AML-193 (cell line): ENCODE measurements at regions not wholly inside any gene's neighbourhood (a gene's known extent, or its start where the extent isn't known, plus 50 kb on each side); places are given as distances from the start of the nearest gene placed in this dataset.

Experiments used
- DNase-seq, 2 experiments: peaks; one replicate each; lab custom pipeline; 2025; lab: John Stamatoyannopoulos, UW

DNA sequence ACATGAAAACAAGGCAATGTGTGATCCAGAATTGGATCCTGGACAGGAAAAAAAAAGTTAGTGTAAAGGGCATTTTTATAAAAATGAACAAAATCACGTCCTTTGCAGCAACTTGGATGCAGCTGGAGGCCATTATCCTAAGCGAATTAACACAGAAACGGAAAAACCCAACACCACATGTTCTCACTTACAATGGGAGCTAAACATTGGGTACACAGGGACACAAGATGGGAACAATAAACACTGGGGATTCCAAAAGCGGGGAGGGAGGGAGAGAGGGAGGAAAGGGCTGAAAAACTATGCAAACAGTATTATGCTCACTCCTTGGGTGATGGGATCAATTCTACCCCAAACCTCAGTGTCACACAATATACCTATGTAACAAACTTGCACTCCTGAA, 91.4 kb upstream of the BTBD3 start:
- no peak for DNase-seq

DNA sequence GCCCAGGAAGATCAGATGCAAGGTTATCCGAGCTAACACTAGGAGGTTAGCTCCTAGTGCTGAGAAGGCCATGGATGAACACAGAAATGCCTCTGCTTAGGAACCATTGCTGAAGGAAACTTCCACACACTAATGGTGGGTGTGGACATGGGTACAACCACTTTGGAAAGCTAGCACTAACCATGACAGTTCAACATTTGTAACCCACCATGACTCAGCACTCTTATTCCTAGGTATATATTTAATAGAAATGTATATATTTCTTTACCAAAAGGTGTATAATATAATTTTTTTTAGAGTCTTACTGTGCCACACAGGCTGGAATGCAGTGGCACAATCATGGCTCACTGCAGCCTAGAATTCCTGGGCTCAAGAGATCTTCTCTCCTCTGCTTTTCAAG, 85.3 kb upstream of the BTBD3 start:
- DNase-seq = no peak

DNA sequence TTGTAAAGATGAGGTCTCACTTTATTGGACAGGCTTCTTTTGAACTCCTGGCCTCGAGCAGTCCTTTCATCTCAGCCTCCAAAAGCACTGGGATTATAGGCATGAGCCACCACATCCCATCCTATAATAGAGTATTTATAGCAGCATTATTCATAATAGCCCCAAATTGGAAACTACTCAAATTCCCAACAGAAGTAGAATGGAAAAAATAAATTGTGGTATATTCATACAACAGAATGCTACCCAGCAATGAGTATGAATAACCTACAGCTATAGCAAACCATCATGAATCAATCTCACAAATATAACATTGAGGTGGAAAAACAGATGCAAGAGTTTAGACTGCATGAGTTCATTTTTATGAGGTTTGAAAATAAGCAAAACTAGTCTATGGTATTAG, 84.8 kb upstream of the BTBD3 start:
- DNase-seq = no peak

DNA sequence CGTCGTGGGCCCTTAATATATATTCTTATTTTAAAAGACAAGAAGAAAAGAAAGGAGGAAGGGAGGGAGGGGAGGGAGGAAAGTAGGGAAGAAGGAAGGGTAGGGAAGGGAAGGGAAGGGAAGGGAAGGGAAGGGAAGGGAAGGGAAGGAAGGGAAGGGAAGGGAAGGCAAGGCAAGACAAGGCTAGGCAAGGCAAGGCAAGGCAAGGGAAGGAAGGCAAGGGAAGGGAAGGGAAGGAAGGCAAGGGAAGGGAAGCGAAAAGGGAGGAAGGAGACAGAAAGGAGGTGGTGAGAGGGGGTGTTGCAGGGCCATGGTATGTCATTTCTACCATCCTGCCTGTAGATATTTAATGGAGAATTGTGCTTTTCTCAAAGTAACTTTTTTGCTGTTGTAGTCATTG, 83.9 kb upstream of the BTBD3 start:
- no peak for DNase-seq

DNA sequence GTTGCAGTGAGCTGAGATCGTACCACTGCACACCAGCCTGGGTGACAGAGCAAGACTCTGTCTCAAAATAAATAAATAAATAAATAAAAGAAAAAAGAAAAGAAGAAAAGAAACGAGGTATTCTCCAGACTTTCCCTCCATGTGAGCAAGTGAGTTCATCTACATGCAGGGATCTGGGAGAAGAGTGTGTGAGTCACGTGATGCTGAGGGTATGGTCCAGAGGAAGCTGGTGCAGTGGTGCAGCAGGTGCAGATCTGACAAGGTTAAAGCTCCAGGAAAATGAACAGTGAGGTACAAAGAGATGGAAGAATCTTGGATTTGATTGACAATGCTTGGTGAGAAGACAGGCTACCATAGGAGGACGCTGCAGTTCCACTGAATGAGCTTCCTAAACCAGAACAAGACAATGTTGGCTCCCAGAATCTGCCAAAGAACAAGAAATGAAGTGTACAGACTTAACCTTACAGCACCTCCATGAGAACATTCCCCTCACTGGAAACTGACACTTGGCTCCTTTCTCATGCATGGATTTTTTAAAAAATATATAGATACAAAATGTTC, 79.5 kb upstream of the BTBD3 start:
- DNase-seq = no peak

DNA sequence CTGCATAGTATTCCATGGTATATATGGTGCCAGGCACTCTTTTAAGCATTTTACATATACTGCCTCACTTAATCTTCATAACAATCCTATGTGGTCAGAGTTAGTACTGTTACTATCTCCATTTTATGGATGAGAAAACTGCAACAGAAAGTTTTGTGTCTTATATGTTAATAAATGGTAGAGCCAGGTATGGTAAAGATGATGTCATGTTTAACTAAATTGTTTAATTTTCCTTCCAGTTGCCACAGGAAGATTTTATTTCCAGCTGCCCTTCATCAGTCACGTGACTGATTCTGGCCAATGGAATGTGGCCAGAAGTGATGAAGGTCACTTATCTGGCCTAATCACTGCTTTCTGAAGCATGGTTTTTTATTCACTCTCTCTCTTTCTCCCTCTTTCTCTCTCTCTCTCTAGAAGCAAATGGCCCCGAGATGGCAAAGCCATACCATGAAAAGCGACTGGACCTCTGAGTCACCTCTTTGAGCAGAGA, 75.7 kb upstream of the BTBD3 start:
- no peak for DNase-seq

DNA sequence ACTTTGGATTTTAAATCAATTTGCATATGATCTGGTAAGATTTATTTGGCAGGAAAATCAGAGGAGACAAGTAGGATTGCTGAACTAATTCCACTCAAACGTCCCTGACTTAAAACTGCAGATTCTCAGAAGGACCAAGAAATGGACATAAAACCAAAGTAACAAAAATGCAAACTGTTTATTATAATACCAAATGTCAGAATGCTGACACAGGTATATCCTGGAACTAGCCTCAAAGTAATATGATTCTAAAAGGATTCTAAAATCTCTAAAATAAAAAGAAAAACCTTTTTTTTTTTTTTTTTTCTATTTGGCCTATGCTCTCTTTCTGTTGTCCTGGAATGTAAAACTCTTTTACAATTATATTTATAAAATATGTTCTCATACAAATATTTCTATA, 74.4 kb upstream of the BTBD3 start:
- DNase-seq = no peak

DNA sequence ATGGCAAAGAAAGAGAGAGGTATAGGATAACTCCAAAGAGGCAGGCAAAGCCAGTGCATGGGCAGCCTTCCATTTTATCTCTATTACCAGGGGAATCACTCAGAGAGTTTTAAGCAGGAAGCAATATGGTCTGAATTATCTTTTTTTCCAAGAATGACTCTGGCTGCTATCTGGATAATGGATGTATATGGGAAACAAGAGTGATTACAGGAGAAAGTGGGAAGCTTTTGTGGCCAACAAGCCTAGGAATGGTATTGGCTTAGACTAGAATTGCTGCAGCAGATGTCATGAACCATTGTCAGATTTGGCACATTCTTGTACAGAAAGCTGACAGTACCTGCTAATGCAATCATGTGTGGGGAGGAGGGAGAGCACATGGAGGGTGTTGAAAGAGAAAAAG, 73.0 kb upstream of the BTBD3 start:
- DNase-seq = no peak

DNA sequence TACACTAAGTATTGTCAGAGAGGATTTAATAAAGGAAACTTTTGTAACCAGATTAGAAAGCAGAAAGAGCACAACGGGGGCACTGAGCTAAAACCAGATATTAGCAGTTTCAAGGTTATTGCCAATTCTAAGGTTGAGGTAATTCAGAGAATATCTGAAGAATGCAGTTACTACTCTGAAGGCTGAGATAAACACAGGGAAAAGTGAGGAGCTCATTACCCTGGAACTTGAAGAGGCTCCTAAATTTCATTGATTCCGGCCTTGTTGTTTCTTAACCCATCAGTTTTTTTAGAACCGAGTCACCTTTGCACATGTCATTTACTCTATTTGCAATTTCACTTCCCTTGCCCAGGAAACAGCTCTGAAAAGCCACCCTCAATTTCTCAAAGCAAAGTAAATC, 72.4 kb upstream of the BTBD3 start:
- DNase-seq = no peak

DNA sequence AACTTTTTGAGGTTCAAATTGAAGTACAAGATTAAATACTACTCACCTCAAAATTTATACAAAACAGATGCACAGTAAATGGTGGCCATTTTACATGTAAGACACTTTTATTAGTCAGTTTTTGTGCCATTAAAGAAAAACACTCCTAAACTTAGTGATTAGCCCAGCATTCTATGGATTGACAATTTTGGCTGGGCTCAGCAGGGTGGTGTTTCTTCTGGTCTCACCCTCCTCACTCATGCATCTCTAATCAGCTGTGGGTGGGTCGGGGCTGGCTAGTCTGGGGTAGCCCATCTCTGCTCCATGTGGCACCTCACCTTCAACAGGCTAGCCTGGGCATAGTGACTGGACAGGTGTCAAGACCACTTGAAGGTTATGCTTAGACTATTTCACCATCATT, 71.6 kb upstream of the BTBD3 start:
- no peak for DNase-seq

DNA sequence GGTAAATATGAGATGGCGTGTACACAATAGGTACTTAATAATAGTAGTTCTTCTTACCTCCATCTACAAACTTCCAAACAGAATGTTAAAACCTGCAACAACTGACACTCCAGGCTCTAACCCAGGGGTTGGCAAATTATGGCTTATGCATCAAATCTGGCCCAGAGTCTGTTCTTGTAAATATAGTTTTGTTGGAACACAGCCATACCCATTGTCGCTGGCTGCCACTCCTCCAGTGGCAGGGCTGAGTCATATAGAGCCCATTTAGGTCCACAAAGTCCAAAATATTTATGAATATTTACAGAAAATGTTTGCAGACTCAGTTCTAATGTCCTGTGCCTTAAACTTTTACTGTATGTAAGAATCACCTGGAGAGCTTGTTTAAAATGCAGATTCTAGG, 69.9 kb upstream of the BTBD3 start:
- DNase-seq = no peak

DNA sequence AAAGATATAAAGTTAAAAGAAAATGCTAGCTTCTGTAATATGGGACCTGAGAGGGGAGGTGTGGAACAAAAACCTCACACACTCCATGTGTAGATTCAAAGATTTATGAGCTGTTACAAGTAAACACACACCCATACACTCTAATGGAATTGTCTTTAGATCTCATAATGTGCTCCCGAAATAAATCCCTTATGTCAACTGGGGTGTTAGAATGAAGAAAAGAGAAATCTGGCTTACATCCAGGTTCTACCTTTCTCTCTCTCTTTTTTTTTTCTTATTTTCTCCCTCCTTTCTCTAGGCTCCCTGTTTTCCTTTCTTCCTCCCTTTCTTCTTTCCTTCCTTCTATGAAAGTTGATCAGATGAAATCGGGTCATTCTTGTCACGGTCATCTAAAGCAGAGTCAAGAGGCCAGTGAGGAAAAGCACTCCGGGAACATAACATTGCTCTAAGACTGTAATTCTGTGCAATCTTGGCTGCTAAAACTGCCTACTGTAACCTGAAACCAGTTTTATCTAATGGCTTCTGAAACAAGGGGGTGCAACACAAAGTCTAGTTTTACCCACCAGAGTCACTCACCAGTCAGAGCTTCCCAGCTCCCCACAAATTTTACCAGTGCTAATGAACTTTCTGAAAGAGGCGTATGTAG, 68.3 kb upstream of the BTBD3 start:
- no peak for DNase-seq

DNA sequence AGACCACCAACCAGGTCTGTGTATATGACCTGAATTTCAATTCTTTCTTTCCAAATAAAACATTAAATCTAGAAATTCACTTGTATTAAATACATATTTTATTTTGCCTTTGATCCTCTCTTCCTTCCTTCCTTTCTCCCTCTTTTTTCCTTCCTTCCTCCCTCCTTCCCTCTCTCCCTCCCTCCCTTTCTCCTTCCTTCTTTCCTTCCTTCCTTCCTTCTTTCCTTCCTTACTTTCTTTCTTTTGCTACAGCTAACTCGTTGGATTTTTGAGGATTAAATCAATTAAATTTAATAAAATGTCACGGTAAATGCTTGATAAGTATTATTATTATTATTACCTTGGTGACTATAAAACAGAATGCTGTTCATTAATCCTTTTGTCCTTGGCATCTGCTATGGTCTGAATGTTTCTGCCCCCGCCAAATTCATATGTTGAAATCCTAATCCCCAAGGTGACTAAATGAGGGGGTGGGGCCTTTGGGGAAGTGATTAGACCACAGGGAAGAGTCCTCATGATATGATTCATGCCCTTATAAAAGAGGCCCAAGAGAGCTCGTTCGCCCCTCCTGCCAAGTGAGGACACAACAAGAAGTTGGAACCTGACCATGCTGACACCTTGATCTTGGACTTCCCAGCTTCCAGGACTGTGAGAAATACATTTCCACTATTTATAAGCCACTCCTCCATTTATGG, 67.6 kb upstream of the BTBD3 start:
- DNase-seq = no peak

DNA sequence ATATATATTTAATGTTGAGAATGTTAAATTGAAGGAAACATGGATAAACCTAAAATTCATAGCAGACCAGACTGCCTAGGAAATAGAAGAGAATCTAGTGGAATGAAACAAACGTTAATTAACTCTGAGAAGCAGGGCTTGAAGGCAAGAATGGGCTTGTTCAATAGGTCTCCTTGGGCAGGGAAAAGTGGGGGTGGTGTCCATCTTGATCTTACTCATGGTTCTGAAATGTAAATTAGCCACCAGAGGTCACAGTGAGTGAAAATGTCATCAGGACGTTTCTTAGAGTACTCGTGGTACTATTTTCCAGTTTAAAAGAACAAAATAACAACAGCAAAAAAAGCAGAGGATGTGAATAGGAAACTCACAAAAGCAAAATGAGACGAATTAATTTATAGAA, 66.8 kb upstream of the BTBD3 start:
- DNase-seq = no peak

DNA sequence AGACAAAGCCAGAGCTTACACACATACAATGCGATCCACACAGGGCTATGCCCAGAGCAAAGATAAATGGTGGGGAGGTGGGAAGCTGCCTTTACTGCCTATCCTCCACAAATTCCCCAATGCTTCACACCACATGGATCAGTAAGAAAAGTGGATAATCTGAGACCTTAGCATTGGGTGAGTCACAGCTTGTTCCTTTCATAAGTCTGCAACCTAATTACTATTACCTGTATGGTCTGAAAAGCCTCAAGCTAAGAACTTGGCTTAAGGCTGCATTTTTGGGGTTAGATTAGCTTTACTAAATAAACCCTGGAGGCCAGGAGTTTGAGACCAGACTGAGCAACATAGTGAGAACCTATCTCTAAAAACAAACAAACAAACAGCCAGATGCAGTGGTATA, 66.0 kb upstream of the BTBD3 start:
- DNase-seq = no peak

DNA sequence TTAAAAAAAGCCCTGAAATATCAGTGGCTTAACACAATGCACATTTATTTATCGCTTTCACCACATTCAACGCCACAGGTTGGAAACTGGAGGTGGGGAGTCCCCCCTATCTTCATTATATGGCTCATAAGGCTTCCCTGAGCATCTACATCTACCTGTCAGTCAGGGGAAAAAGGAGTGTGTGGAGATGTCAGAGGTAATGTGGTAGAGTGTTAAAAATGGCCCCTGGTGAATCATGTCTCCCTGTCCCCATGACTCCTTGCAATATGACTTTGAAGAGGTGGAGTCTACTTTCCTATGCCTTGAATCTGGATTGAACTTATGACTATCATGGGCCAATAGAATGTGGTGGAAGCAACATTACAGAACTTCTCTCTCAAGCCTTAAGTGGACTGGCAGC, 65.5 kb upstream of the BTBD3 start:
- DNase-seq = no peak

DNA sequence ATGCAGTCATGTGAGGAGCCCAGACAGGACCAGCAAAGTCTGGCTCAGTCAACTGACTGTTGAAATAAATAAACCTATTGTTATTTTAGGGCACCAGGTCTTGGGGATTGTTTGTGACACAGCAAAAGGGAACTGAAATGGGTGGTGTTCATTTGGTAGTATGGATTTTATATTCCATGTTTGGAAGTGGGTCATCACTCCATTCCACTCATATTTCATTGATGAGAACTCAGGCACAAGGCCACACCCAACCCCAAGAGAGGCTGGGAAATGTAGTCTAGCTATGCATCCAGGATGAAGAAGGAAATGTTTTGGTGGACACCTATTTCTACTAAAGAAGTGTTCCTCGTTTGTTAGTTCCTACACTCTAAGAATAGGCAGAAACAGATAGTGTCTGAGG, 64.9 kb upstream of the BTBD3 start:
- DNase-seq = no peak

DNA sequence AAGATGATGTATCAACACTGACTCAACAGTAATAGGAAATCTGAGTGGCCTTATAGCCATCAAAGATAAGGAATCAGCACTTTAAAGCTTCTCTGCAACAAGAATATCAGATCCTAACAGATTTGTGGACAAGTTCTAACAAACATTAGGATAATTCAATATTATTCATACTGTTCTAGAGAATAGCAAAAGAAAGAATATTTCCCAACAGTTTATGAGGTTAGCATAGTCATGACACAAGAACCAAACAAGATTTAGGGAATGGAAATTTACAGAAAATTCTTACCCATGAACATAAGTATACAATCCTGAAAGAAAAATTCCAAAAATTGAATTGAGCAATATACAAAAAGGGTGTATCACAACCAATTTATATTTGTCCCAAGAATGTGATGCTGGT, 64.3 kb upstream of the BTBD3 start:
- no peak for DNase-seq

DNA sequence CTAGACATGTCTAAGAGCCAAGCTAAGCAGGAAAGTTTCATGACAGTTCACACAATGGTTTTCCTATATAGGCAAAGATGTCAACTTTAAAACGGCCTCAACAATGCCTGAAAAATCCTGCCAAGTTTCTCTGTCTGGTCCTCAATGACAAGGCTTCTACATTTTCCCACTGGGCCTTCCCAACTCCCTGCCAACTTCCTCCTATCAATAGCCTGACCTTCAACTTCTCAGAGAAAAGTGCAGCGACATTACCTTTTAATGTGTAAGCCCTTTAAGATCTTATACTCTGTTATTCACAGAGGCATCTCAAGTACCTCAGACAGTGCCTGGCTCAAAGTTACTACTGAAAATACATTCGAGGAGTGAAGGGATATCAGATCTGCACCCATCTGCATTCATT, 56.2 kb upstream of the BTBD3 start:
- no peak for DNase-seq

DNA sequence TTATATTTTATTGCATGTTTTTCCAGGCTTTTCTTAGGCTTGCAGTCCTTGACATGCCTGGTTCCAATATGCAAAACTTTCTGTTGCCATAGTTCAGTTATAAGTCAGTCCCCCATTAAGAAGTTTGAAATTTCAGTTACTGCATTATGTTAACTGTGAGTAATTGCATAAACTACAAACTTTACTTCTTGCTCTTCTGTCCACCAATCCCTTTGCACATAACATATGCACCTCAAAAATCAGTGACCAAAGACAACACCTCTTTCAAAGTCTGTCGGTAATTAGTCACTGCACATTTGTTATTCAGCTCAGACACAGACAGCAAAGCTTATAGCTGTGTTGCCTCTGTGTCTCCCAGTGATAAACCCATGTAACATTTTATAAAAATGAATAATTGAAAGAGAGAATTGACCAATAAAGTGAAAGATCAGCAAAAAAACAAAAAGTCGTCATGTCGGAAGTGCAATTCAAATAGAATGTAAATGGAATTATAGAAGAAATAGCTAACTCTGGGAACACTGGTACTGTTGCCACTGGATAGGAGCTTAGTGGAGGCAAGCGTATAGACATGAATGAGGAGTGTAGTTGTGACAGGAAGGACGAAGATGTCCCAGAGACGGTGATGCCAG, 50.3 kb upstream of the BTBD3 start:
- no peak for DNase-seq
